GM12878 (cell line): ENCODE measurements at regions not wholly inside any gene's neighbourhood (a gene's known extent, or its start where the extent isn't known, plus 50 kb on each side); places are given as distances from the start of the nearest gene placed in this dataset.
"Not testable (repeated sequence)": the region's sequence is repeated elsewhere in the genome, so short reads cannot be mapped to it uniquely, and the experiment has no call there.

Experiments
- ATAC-seq: fragments of 200-7000 bp; cut with Tn5 transposase; 3 replicates; pipeline ENCODE4 v1.9.1; 2020; ENCODE audit warnings: mild to moderate bottlenecking, moderate library complexity
- BruUV-seq: library from RNA; stranded (reverse); fragments of 400-500 nt; replicated peaks from 2 replicates; lab custom pipeline; 2021; lab: Mats Ljungman, UMichigan
- CTCF ChIA-PET: fragments of 300-600 bp; sonication (Branson Sonifier 250); formaldehyde crosslinking; extraction: SDS; loops from one replicate; lab custom pipeline; 2021; ENCODE audit warnings: inconsistent platforms; lab: Yijun Ruan, JAX
- POLR2A ChIA-PET: fragments of 350-600 bp; formaldehyde crosslinking; extraction: SDS; loops from one replicate; lab custom pipeline; 2021; ENCODE audit warnings: inconsistent platforms; lab: Charles Lee
- RAD21 ChIA-PET: fragments of 300-600 bp; sonication (Branson Sonifier 250); formaldehyde crosslinking; loops from one replicate; lab custom pipeline; 2023; ENCODE audit warnings: antibody characterized with exemption; ENCODE audit not compliant: unreplicated experiment; lab: Charles Lee
- SMC1A ChIA-PET: fragments of 300-600 bp; sonication (Branson Sonifier 250); formaldehyde crosslinking; loops from one replicate; lab custom pipeline; 2023; ENCODE audit not compliant: unreplicated experiment, uncharacterized antibody; lab: Charles Lee
- DNase-seq: peaks from one replicate; pipeline ENCODE4 v3.0.0-alpha.2; 2011; ENCODE audit warnings: low read depth, low spot score
- FAIRE-seq: peaks from 3 replicates; lab custom pipeline; 2011; peaks lifted over from hg19 to GRCh38; lab: Jason Lieb, UNC
- H2AFZ ChIP-seq: 2 replicates; pipeline ENCODE4 v1.6.0; 2011; ENCODE audit warnings: low read depth, low read length, control low read depth; ENCODE audit not compliant: control insufficient read depth
- H3K27ac ChIP-seq: 2 replicates; pipeline ENCODE4 v1.5.1; 2011; ENCODE audit warnings: control low read depth; ENCODE audit not compliant: control insufficient read depth, insufficient read depth
- H3K27me3 ChIP-seq, 2 experiments: replicated peaks in 1 of 2; 2 replicates each; pipeline versions ENCODE4 v1.6.0 to v1.6.1; 2011; ENCODE audit warnings: low read length in 1 of 2; ENCODE audit not compliant: control insufficient read depth in 2 of 2, insufficient read depth in 2 of 2
- H3K36me3 ChIP-seq, 2 experiments: 2 replicates each; pipeline ENCODE4 v1.5.1; 2011; ENCODE audit warnings: low read length in 1 of 2; ENCODE audit not compliant: control insufficient read depth in 2 of 2, insufficient read depth in 2 of 2
- H3K4me1 ChIP-seq: 2 replicates; pipeline ENCODE4 v1.6.1; 2011; ENCODE audit warnings: mild to moderate bottlenecking, low read length, moderate library complexity, mixed read lengths; ENCODE audit not compliant: control insufficient read depth, insufficient read depth
- H3K4me2 ChIP-seq: 2 replicates; pipeline ENCODE4 v1.6.0; 2011; ENCODE audit warnings: control low read depth; ENCODE audit not compliant: control insufficient read depth, insufficient read depth
- H3K4me3 ChIP-seq: fragments of 200-600 bp; sonication (generic); 2 replicates; pipeline ENCODE4 v1.5.1; 2016
- H3K79me2 ChIP-seq: 2 replicates; pipeline ENCODE4 v1.6.0; 2011; ENCODE audit warnings: low read length; ENCODE audit not compliant: control insufficient read depth, insufficient read depth
- H3K9ac ChIP-seq: 2 replicates; pipeline ENCODE4 v1.8.0; 2011; ENCODE audit warnings: low read length, control low read depth, mixed read lengths; ENCODE audit not compliant: control insufficient read depth, insufficient read depth
- H3K9me3 ChIP-seq: replicated peaks from 3 replicates; pipeline ENCODE4 v1.5.1; 2011; ENCODE audit warnings: mild to moderate bottlenecking, low read length; ENCODE audit not compliant: control insufficient read depth, insufficient read depth
- H4K20me1 ChIP-seq: 2 replicates; pipeline ENCODE4 v1.6.0; 2011; ENCODE audit not compliant: control insufficient read depth, insufficient read depth
- BACH1 ChIP-seq: fragments of 450-650 bp; IDR thresholded peaks from 2 replicates; pipeline ENCODE4 v1.6.1; 2017; ENCODE audit warnings: mild to moderate bottlenecking, borderline replicate concordance
- CEBPB ChIP-seq, 2 experiments: fragments of 150-350 bp in 1 of 2; IDR thresholded peaks; 2 replicates each; pipeline ENCODE4 v1.6.1; 2012 to 2014; ENCODE audit warnings: low read depth in 2 of 2, low read length in 2 of 2, borderline replicate concordance in 1 of 2, inconsistent platforms in 1 of 2
- CHD1 ChIP-seq: IDR thresholded peaks from 2 replicates; pipeline ENCODE4 v1.6.1; 2012; ENCODE audit warnings: low read depth, low read length, improper control_type of control experiment
- GABPA ChIP-seq: IDR thresholded peaks from 2 replicates; pipeline ENCODE4 v1.6.1; 2014; ENCODE audit warnings: antibody characterized with exemption, low read depth, mild to moderate bottlenecking, inconsistent platforms
- IKZF2 ChIP-seq, 2 experiments: fragments of 450-650 bp; IDR thresholded peaks; 2 replicates each; pipeline ENCODE4 v1.6.1; 2017; ENCODE audit warnings: mild to moderate bottlenecking in 2 of 2, moderate library complexity in 2 of 2
- MLLT1 ChIP-seq: fragments of 450-650 bp; IDR thresholded peaks from 2 replicates; pipeline ENCODE4 v1.6.1; 2016; ENCODE audit warnings: mild to moderate bottlenecking
- NBN ChIP-seq: fragments of 450-650 bp; IDR thresholded peaks from 2 replicates; pipeline ENCODE4 v1.6.1; 2016
- NFXL1 ChIP-seq: fragments of 450-650 bp; IDR thresholded peaks from 2 replicates; pipeline ENCODE4 v1.6.1; 2017; ENCODE audit warnings: antibody characterized with exemption, mild to moderate bottlenecking, borderline replicate concordance
- NR2C2 ChIP-seq: IDR thresholded peaks from 2 replicates; pipeline ENCODE4 v1.6.1; 2011; ENCODE audit warnings: borderline replicate concordance, low read depth; ENCODE audit not compliant: control insufficient read depth, insufficient read length
- NRF1 ChIP-seq: conservative IDR thresholded peaks from 2 replicates; pipeline ENCODE4 v1.6.1; 2011; ENCODE audit warnings: mild to moderate bottlenecking, low read depth, low read length, improper control_type of control experiment
- RFX5 ChIP-seq: IDR thresholded peaks from 2 replicates; pipeline ENCODE4 v1.6.1; 2011; ENCODE audit warnings: low read depth, low read length, improper control_type of control experiment
- SIX5 ChIP-seq: IDR thresholded peaks from 2 replicates; pipeline ENCODE4 v1.6.1; 2011; ENCODE audit warnings: mild to moderate bottlenecking, low read depth, low read length, moderate library complexity; ENCODE audit not compliant: severe bottlenecking
- SMAD5 ChIP-seq: IDR thresholded peaks from 2 replicates; pipeline ENCODE4 v1.6.1; 2016; ENCODE audit warnings: antibody characterized with exemption, low read depth
- STAT1 ChIP-seq: fragments of 450-650 bp; conservative IDR thresholded peaks from 2 replicates; pipeline ENCODE4 v1.6.1; 2014; ENCODE audit warnings: antibody characterized with exemption, mild to moderate bottlenecking
- SUZ12 ChIP-seq: fragments of 200-600 bp; sonication (generic); IDR thresholded peaks from one replicate; pipeline ENCODE4 v1.6.1; 2018; ENCODE audit warnings: antibody characterized with exemption, mild to moderate bottlenecking; ENCODE audit not compliant: unreplicated experiment
- TCF12 ChIP-seq: IDR thresholded peaks from 2 replicates; pipeline ENCODE4 v1.6.1; 2011; ENCODE audit warnings: low read depth, mild to moderate bottlenecking, low read length
- TCF3 ChIP-seq: IDR thresholded peaks from 2 replicates; pipeline ENCODE4 v1.6.1; 2012; ENCODE audit warnings: low read depth, mild to moderate bottlenecking, low read length, borderline replicate concordance; ENCODE audit not compliant: insufficient read depth
- USF1 ChIP-seq: IDR thresholded peaks from 2 replicates; pipeline ENCODE4 v1.6.1; 2011; ENCODE audit warnings: borderline replicate concordance, low read depth, mild to moderate bottlenecking, moderate library complexity, mixed read lengths, low read length; ENCODE audit not compliant: insufficient read depth; ENCODE audit errors: extremely low read length
- ZBED1 ChIP-seq: IDR thresholded peaks from 2 replicates; pipeline ENCODE4 v1.6.1; 2016; ENCODE audit warnings: borderline replicate concordance
- WGBS: methylation state at CpG from one replicate; pipeline ENCODE4 v1.1.6; 2016; ENCODE audit warnings: low lambda C conversion rate; ENCODE audit not compliant: insufficient replicate concordance, insufficient coverage; ENCODE audit errors: missing lambda C conversion rate; 5-methylcytosine and 5-hydroxymethylcytosine counted together
- in situ Hi-C: fragments of 300-500 bp; cut with MboI; formaldehyde crosslinking; loops from 9 replicates; pipeline ENCODE4 v1.14.3; 2018; ENCODE audit warnings: mixed read lengths
- intact Hi-C: fragments of 100-400 bp; cut with micrococcal nuclease; formaldehyde crosslinking; loops from one replicate; pipeline ENCODE4 v1.14.2; 2022; ENCODE audit not compliant: unreplicated experiment

- CTCF ChIA-PET, H3K4me2 ChIP-seq, DNase-seq, H3K27me3 ChIP-seq, H3K4me1 ChIP-seq, H4K20me1 ChIP-seq, H2AFZ ChIP-seq, H3K36me3 ChIP-seq, H3K9ac ChIP-seq, H3K9me3 ChIP-seq, in situ Hi-C loops, FAIRE-seq, H3K27ac ChIP-seq, H3K4me3 ChIP-seq, intact Hi-C loops, BruUV-seq, ATAC-seq, RAD21 ChIA-PET, POLR2A ChIA-PET, SMC1A ChIA-PET, H3K79me2 ChIP-seq: not testable (repeated sequence)
- WGBS: 0% methylated on average over 1 of the region's 1 CpG
Measured at GRCh38 chr16:16770717-16771116, 391.8 kb downstream of the NPIPA7 start.

- no peak for DNase-seq
- no peaks in the 10 kb centered on the region for H3K36me3 ChIP-seq
- no peak overlapping the region for H3K27ac ChIP-seq
- BruUV-seq: no TSS peak
- no peaks in the 10 kb centered on the region for H3K79me2 ChIP-seq
- ChIA-PET CTCF (no interaction called here), SMC1A (no interaction called here), POLR2A (no interaction called here), RAD21 (no interaction called here)
- WGBS: 31% methylated on average over 5 of the region's 5 CpGs
- in situ Hi-C loops (no loop called here), intact Hi-C loops (no loop called here)
- no peak overlapping the region for H3K4me3 ChIP-seq
- H3K9me3 ChIP-seq: no peaks in the 10 kb centered on the region
- no peak overlapping the region for H2AFZ ChIP-seq
- H3K4me2 ChIP-seq: no peak overlapping the region
- H3K27me3 ChIP-seq: no peaks in the 10 kb centered on the region
- H4K20me1 ChIP-seq: no peaks in the 10 kb centered on the region
- no peak for FAIRE-seq
- no peak for ATAC-seq
- no peaks in the 10 kb centered on the region for H3K4me1 ChIP-seq
- H3K9ac ChIP-seq: no peak overlapping the region
- TF ChIP-seq SIX5: no peak
- no peak for TF ChIP-seq TCF3
- no peak for TF ChIP-seq SUZ12
- no peak for TF ChIP-seq USF1
- TF ChIP-seq NBN: no peak
- TF ChIP-seq SMAD5: no peak
- TF ChIP-seq MLLT1: no peak
- no peak for TF ChIP-seq STAT1
- no peak for TF ChIP-seq RFX5
- TF ChIP-seq NFXL1: no peak
- no peak for TF ChIP-seq IKZF2 (IDR thresholded peaks at IDR 0.05)
- TF ChIP-seq NR2C2: no peak
- TF ChIP-seq CEBPB (IDR thresholded peaks at IDR 0.05; ENCODE audit: borderline replicate concordance in 1 of 2, low read depth in 2 of 2, low read length in 2 of 2): no peak
- TF ChIP-seq CHD1: no peak
- TF ChIP-seq BACH1: no peak
- no peak for TF ChIP-seq TCF12
- no peak for TF ChIP-seq NRF1
- no peak for TF ChIP-seq ZBED1
- TF ChIP-seq GABPA: no peak
Measured at GRCh38 chr16:16774389-16774788, 395.4 kb downstream of the NPIPA7 start.
